ENCODE measurements at regions not wholly inside any gene's neighbourhood (a gene's known extent, or its start where the extent isn't known, plus 50 kb on each side); places are given as distances from the start of the nearest gene placed in this dataset.

DNA sequence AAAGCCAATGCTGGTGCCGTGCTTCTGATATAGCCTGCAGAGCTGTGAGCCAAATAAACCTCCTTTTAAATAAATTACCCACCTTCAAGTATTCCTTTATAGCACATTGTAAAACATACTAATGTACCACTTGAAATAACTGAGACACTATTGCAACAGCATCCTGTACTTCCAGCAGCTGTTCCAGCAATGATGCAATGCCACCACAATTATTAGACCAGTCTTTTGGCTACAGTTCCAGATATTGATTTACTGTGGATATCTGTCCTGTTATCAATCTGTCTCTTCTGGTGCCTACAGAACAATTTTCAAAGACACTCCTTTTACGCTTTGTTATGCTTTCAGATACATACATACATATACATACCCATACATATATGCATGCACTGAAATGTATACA, 567.9 kb downstream of the TAF11L14 start:
- ATAC-seq: no peak
- TF ChIP-seq RARB (CRISPR knock-in tag; IDR thresholded peaks at IDR 0.05): no peak
- TF ChIP-seq, protein P1, sequence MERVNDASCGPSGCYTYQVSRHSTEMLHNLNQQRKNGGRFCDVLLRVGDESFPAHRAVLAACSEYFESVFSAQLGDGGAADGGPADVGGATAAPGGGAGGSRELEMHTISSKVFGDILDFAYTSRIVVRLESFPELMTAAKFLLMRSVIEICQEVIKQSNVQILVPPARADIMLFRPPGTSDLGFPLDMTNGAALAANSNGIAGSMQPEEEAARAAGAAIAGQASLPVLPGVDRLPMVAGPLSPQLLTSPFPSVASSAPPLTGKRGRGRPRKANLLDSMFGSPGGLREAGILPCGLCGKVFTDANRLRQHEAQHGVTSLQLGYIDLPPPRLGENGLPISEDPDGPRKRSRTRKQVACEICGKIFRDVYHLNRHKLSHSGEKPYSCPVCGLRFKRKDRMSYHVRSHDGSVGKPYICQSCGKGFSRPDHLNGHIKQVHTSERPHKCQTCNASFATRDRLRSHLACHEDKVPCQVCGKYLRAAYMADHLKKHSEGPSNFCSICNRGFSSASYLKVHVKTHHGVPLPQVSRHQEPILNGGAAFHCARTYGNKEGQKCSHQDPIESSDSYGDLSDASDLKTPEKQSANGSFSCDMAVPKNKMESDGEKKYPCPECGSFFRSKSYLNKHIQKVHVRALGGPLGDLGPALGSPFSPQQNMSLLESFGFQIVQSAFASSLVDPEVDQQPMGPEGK (CRISPR knock-in tag; IDR thresholded peaks at IDR 0.05; ENCODE audit: borderline replicate concordance): no peak
- TF ChIP-seq ZNF70 (CRISPR knock-in tag; IDR thresholded peaks at IDR 0.05): no peak
- TF ChIP-seq ZNF565 (CRISPR knock-in tag; conservative IDR thresholded peaks at IDR 0.05; ENCODE audit: low read depth): no peak
- no peak for TF ChIP-seq PPARA (CRISPR knock-in tag; IDR thresholded peaks at IDR 0.05; ENCODE audit: borderline replicate concordance)
- TF ChIP-seq ARNTL (CRISPR knock-in tag; IDR thresholded peaks at IDR 0.05; ENCODE audit: borderline replicate concordance, low read depth): no peak
- TF ChIP-seq SNAI2 (CRISPR knock-in tag; IDR thresholded peaks at IDR 0.05): no peak

DNA sequence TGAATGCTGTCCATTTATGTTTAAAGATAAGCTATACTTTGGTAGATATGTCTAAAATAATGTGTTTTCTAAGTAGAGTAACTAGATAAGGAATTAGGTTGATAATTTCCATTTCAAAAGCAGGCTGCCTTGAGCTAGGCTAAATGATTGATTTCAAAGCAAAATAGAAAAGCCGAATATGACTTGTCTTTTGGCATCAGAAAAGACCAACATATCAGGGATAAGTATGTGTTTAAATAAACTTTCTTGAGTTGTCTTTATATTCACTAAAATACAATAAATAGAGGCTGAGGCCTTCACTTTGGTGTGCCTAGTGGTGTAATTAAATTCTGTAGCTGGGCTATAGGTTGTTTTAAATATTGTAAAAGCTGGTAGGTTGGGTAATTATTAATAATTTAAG, 569.0 kb downstream of the TAF11L14 start:
- no peak for ATAC-seq
- TF ChIP-seq ZNF565 (CRISPR knock-in tag; conservative IDR thresholded peaks at IDR 0.05; ENCODE audit: low read depth) (no peak), ZFP3 (CRISPR knock-in tag; IDR thresholded peaks at IDR 0.05) (no peak), ZC3H10 (CRISPR knock-in tag; IDR thresholded peaks at IDR 0.05) (no peak), ESRRG (CRISPR knock-in tag; IDR thresholded peaks at IDR 0.05) (no peak), SNAI2 (CRISPR knock-in tag; IDR thresholded peaks at IDR 0.05) (no peak), GLIS3 (CRISPR knock-in tag; IDR thresholded peaks at IDR 0.05) (no peak), RARB (CRISPR knock-in tag; IDR thresholded peaks at IDR 0.05) (no peak)
- TF ChIP-seq, protein P2, sequence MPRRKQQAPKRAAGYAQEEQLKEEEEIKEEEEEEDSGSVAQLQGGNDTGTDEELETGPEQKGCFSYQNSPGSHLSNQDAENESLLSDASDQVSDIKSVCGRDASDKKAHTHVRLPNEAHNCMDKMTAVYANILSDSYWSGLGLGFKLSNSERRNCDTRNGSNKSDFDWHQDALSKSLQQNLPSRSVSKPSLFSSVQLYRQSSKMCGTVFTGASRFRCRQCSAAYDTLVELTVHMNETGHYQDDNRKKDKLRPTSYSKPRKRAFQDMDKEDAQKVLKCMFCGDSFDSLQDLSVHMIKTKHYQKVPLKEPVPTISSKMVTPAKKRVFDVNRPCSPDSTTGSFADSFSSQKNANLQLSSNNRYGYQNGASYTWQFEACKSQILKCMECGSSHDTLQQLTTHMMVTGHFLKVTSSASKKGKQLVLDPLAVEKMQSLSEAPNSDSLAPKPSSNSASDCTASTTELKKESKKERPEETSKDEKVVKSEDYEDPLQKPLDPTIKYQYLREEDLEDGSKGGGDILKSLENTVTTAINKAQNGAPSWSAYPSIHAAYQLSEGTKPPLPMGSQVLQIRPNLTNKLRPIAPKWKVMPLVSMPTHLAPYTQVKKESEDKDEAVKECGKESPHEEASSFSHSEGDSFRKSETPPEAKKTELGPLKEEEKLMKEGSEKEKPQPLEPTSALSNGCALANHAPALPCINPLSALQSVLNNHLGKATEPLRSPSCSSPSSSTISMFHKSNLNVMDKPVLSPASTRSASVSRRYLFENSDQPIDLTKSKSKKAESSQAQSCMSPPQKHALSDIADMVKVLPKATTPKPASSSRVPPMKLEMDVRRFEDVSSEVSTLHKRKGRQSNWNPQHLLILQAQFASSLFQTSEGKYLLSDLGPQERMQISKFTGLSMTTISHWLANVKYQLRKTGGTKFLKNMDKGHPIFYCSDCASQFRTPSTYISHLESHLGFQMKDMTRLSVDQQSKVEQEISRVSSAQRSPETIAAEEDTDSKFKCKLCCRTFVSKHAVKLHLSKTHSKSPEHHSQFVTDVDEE (CRISPR knock-in tag; IDR thresholded peaks at IDR 0.05): no peak
- TF ChIP-seq, protein P3, sequence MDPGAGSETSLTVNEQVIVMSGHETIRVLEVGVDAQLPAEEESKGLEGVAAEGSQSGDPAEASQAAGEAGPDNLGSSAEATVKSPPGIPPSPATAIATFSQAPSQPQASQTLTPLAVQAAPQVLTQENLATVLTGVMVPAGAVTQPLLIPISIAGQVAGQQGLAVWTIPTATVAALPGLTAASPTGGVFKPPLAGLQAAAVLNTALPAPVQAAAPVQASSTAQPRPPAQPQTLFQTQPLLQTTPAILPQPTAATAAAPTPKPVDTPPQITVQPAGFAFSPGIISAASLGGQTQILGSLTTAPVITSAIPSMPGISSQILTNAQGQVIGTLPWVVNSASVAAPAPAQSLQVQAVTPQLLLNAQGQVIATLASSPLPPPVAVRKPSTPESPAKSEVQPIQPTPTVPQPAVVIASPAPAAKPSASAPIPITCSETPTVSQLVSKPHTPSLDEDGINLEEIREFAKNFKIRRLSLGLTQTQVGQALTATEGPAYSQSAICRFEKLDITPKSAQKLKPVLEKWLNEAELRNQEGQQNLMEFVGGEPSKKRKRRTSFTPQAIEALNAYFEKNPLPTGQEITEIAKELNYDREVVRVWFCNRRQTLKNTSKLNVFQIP (CRISPR knock-in tag; IDR thresholded peaks at IDR 0.05; ENCODE audit: borderline replicate concordance, low read depth): no peak

DNA sequence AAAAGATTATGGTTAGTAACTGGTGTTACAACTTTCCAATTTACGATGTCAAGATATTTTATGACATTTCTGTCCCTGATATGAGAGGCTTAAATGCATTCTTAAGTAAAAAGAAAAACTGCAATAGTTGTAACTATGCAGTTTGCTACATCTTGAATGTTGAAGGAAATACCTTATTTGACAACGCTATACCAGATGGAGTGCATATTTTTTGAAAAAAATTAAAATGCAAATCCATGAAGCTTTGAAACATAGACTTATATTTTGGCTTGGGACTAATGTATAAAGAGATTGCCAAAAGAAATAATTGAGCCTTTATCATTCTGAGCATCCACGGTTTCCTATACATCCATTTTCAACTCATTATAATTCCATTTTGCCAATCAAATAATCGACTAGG, 579.4 kb downstream of the TAF11L14 start:
- no peak for ATAC-seq
- TF ChIP-seq ZNF8 (CRISPR knock-in tag; IDR thresholded peaks at IDR 0.05) (no peak), TOX (CRISPR knock-in tag; IDR thresholded peaks at IDR 0.05; ENCODE audit: borderline replicate concordance) (no peak), ZFP3 (CRISPR knock-in tag; IDR thresholded peaks at IDR 0.05) (no peak), CSDC2 (CRISPR knock-in tag; IDR thresholded peaks at IDR 0.05) (no peak)

DNA sequence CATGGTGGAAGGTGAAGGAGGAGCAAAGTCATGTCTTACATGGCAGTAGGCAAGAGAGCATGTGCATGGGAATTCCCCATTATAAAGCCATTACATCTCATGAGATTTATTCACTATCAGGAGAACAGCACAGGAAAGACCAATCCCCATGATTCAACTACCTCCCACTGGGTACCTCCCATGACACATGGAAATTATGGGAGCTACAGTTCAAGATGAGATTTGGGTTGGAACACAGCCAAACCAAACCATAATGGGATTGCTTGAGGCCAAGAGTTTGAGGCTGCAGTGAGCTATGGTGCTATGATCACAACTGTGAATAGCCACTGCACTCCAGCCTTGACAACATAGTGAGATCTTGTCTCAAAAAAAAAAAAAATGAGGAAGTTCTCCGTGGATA, 581.8 kb downstream of the TAF11L14 start:
- ATAC-seq: no peak
- TF ChIP-seq ESRRG (CRISPR knock-in tag; IDR thresholded peaks at IDR 0.05) (no peak), CSDC2 (CRISPR knock-in tag; IDR thresholded peaks at IDR 0.05) (no peak), RARB (CRISPR knock-in tag; IDR thresholded peaks at IDR 0.05) (no peak), ZNF565 (CRISPR knock-in tag; conservative IDR thresholded peaks at IDR 0.05; ENCODE audit: low read depth) (no peak), ISL1 (CRISPR knock-in tag; IDR thresholded peaks at IDR 0.05) (no peak), ZNF8 (CRISPR knock-in tag; IDR thresholded peaks at IDR 0.05) (no peak), OSR1 (CRISPR knock-in tag; IDR thresholded peaks at IDR 0.05) (no peak), SNAI2 (CRISPR knock-in tag; IDR thresholded peaks at IDR 0.05) (no peak), TOX (CRISPR knock-in tag; IDR thresholded peaks at IDR 0.05; ENCODE audit: borderline replicate concordance) (no peak), ZFP30 (CRISPR knock-in tag; IDR thresholded peaks at IDR 0.05) (no peak), PPARA (CRISPR knock-in tag; IDR thresholded peaks at IDR 0.05; ENCODE audit: borderline replicate concordance) (no peak)
- TF ChIP-seq, protein P3 (CRISPR knock-in tag; IDR thresholded peaks at IDR 0.05; ENCODE audit: borderline replicate concordance, low read depth): no peak
- TF ChIP-seq, protein P4, sequence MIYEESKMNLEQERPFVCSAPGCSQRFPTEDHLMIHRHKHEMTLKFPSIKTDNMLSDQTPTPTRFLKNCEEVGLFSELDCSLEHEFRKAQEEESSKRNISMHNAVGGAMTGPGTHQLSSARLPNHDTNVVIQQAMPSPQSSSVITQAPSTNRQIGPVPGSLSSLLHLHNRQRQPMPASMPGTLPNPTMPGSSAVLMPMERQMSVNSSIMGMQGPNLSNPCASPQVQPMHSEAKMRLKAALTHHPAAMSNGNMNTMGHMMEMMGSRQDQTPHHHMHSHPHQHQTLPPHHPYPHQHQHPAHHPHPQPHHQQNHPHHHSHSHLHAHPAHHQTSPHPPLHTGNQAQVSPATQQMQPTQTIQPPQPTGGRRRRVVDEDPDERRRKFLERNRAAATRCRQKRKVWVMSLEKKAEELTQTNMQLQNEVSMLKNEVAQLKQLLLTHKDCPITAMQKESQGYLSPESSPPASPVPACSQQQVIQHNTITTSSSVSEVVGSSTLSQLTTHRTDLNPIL (CRISPR knock-in tag; IDR thresholded peaks at IDR 0.05; ENCODE audit: low read depth): no peak
- TF ChIP-seq, protein P2 (CRISPR knock-in tag; IDR thresholded peaks at IDR 0.05): no peak
- TF ChIP-seq, protein P5, sequence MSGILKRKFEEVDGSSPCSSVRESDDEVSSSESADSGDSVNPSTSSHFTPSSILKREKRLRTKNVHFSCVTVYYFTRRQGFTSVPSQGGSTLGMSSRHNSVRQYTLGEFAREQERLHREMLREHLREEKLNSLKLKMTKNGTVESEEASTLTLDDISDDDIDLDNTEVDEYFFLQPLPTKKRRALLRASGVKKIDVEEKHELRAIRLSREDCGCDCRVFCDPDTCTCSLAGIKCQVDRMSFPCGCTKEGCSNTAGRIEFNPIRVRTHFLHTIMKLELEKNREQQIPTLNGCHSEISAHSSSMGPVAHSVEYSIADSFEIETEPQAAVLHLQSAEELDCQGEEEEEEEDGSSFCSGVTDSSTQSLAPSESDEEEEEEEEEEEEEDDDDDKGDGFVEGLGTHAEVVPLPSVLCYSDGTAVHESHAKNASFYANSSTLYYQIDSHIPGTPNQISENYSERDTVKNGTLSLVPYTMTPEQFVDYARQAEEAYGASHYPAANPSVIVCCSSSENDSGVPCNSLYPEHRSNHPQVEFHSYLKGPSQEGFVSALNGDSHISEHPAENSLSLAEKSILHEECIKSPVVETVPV (CRISPR knock-in tag; IDR thresholded peaks at IDR 0.05): no peak
